ENCODE measurements at regions not wholly inside any gene's neighbourhood (a gene's known extent, or its start where the extent isn't known, plus 50 kb on each side); places are given as distances from the start of the nearest gene placed in this dataset.

DNA sequence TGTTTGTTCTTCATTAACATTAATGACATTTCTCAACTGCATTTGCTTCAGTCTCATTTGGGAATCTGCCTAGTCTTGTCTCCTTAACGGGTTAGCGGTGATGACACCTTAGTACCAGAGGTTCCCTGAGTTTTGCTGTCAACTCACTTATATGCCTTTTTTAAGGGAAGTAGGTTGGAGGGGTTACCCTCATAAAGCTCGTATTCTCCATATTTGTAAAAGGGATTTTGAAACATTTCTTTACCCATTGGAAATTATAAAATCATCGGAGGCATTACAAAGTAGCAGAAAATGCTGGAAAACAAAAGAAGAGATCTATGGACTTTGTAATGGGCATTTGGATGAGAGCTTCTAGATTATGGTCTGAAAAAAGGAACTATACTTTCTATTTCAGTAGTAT, 88.7 kb upstream of the PRDM1 start:
- no peak for FAIRE-seq
- no peak for TF ChIP-seq POLR2A (IDR thresholded peaks at IDR 0.05; ENCODE audit: low read depth, low read length)

GRCh38 chr6:105995391-105995865, 90.7 kb upstream of the PRDM1 start:
- FAIRE-seq (no peak), DNase-seq (ENCODE audit: insufficient read length, low spot score) (no peak)
- TF ChIP-seq POLR2A (IDR thresholded peaks at IDR 0.05; ENCODE audit: low read depth, low read length) = no peak

More for the DNA sequence above, 88.7 kb upstream of the PRDM1 start:
- DNase-seq (ENCODE audit: insufficient read length, low spot score) = no peak

DNA sequence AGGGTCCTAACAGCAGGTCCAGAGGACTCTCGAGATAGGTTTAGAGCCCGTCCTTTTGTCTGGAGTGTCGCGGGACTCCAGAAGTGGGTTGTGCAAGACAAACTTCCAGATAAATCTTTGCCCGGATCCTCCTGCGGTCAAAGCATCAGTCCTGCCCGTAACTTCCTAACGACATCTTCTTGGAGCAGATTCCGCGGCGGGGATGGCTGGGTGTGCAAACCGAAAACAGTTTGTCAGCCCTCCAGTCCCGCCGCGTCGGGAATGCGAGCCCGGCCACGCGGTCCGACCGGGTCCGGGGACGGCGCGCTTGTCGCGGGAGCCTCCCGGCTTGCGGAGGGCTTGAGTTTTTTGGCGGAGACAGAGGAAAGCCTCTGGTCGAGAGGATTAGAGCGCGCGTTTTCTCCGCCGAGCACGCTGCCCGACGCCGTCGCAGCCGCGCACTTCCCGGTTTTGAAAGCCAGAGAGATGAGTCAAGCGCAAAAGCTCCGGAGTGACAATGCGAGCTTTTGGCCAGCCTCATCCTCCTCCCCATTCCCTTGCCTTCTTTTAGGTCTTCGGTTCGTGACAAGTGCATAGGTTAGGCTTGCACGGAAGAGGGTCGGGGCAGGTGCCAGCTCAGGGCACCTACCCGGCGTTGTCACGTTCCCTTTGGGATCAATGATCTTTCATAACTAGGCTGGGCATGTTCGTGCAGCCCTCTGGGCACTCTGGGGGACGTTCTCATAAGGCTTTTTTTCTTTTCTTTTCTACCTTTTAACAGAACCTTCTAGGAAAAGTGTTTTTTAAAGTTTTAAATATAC, 91.3 kb upstream of the PRDM1 start:
- peak; percentile 28 for DNase-seq (ENCODE audit: insufficient read length, low spot score)
- no peak for FAIRE-seq
- peak; percentile 43 for TF ChIP-seq POLR2A (IDR thresholded peaks at IDR 0.05; ENCODE audit: low read depth, low read length)

- DNase-seq (ENCODE audit: insufficient read length, low spot score) = no peak
- TF ChIP-seq POLR2A (IDR thresholded peaks at IDR 0.05; ENCODE audit: low read depth, low read length) = no peak
- no peak for FAIRE-seq
Observed at GRCh38 chr6:105994118-105994590, 92.0 kb upstream of the PRDM1 start.

DNA sequence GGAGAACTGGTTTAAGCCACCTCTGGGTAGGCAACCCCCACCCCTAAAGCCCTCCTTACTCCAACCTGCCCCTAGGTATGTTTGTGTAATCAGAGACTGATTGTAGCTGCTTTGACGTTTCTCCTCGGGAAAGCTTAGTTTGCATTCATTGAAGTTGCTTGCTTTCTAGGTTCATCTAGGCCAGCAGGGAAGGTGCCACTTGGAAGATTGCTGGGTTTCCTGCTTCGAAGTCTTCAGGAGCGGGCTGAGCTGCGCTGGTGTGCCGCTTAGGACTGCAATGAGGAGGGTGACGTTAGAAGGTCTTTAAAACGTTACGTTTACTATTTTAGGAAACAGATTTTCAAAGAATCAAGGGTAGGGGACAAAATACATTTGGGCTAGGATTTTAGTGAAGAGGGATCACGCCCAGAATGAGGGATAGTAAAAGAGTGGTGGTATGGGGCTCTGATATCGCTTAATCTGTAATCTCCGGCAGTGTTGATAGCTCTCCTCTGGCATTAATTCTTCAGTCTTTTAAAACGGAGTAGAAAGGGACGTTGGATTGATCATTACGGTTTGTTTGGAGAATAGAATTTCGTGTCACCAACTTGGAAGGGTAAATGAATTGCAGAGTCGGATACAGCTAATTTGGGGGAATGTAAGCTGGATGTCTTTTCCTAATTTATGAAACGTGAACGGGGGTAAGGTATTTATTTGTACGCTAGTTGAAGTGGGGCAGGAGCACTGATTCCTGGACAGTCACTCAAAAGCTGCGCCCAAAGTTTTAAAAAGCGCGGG, 92.6 kb upstream of the PRDM1 start:
- FAIRE-seq (no peak), DNase-seq (ENCODE audit: insufficient read length, low spot score) (no peak)
- no peak for TF ChIP-seq POLR2A (IDR thresholded peaks at IDR 0.05; ENCODE audit: low read depth, low read length)

GRCh38 chr6:105992315-105992961, 93.7 kb upstream of the PRDM1 start:
- FAIRE-seq (no peak), DNase-seq (ENCODE audit: insufficient read length, low spot score) (peak; percentile 87)
- TF ChIP-seq POLR2A (IDR thresholded peaks at IDR 0.05; ENCODE audit: low read depth, low read length) = no peak

DNA sequence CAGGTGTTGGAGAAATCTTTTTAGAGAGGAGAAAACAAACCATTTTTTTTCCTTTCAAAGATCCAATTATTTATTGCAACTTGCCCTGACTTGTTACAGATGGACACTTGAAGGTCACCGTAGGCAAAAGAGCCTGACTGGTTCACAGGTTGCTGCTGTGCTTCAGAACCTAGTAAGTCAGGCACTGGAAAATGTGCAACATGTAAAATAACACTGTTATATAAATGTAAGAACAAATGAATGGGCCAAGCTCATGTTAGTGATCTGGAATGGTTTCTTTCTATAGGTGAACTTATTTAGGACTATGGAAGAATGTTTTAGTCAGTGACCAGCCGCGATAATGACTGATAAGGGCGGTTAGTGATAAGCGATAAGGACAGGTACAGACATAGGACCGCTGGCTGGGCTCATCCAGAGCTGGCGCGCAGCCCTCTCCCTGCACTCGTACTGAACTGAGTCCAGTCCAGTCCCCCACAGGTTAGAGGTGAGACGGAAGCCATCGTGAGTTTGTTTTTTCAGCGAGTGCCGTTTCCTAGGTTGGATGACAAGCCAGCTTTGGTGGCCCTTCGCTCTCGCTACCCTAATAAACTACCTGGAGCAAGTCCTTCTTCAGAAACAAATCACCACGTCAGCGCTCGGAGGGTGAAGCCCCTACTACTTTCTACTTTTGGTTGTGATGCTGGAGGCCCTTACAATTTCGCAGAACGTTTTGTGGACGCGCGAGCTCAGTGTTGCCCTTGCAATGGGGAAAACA, 94.4 kb upstream of the PRDM1 start:
- FAIRE-seq (no peak), DNase-seq (ENCODE audit: insufficient read length, low spot score) (peak; percentile 12)
- no peak for TF ChIP-seq POLR2A (IDR thresholded peaks at IDR 0.05; ENCODE audit: low read depth, low read length)

DNA sequence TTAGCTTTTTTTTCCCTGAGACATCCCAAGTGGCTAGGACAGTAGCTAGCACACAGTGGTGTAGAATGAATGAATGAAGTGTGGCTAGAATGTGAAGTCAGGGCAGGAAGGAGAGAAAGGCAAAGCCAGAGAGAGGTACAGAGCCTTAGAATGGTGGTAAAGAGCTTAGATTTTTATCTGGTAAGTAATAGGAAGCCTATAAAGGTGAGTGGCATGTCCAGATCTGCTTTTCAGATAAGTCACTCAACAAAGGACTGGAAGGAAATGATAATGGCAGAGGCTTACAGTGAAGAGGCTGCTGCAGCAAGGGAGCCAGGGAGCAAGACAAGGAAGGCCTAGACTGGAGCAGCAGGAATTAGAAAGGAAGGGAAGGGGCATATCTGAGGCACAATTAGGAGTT, 96.0 kb upstream of the PRDM1 start:
- TF ChIP-seq POLR2A (IDR thresholded peaks at IDR 0.05; ENCODE audit: low read depth, low read length) = no peak
- no peak for FAIRE-seq
- DNase-seq (ENCODE audit: insufficient read length, low spot score) = no peak

GRCh38 chr6:105988812-105989577, 97.1 kb upstream of the PRDM1 start:
- TF ChIP-seq POLR2A (IDR thresholded peaks at IDR 0.05; ENCODE audit: low read depth, low read length) = no peak
- DNase-seq (ENCODE audit: insufficient read length, low spot score) (no peak), FAIRE-seq (no peak)

DNA sequence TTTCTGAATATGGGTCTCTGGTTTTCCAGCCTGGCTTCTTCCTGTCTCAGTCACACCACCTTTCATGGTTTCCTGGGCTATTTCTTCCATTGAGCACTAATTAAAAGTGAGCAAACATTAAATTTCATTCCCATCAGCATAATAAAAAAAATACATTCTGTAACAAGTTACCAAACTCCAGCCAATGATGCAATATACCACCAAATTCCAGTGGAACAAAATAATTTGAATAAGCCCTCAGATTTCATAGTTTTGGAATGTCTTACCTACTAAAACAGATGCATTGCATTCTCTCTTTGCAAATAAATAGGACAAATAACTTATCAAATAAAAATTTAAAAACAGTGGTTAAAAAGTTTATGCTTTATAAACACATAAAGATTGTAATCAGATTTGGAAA, 97.8 kb upstream of the PRDM1 start:
- TF ChIP-seq POLR2A (IDR thresholded peaks at IDR 0.05; ENCODE audit: low read depth, low read length) = no peak
- DNase-seq (ENCODE audit: insufficient read length, low spot score) (no peak), FAIRE-seq (no peak)

DNA sequence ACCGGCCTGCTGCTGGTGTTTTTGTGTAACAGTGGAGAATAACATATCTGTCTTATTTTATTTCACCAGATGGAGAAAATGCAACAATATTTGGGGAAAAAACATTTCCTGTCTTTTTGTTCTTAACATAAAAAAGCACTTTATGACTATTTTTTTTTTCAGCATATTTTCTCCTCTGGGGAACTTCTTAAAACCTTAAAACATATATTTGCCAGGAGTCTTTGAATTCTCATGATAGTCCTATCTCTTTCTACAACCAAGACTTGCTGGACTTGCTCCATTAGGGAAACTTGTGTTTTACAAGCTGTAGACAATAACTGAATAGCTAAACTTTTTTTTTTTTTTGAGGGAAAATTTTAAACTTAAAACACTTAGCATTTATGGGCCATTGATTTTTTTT, 98.6 kb upstream of the PRDM1 start:
- DNase-seq (ENCODE audit: insufficient read length, low spot score) (no peak), FAIRE-seq (no peak)
- no peak for TF ChIP-seq POLR2A (IDR thresholded peaks at IDR 0.05; ENCODE audit: low read depth, low read length)

GRCh38 chr6:105986998-105987397, 99.1 kb upstream of the PRDM1 start:
- no peak for TF ChIP-seq POLR2A (IDR thresholded peaks at IDR 0.05; ENCODE audit: low read depth, low read length)
- FAIRE-seq (no peak), DNase-seq (ENCODE audit: insufficient read length, low spot score) (no peak)
